Sigmoid colon (tissue), 6 donors: ENCODE measurements at regions not wholly inside any gene's neighbourhood (a gene's known extent, or its start where the extent isn't known, plus 50 kb on each side); places are given as distances from the start of the nearest gene placed in this dataset.

Experiments used
- DNase-seq: peaks from one replicate; pipeline ENCODE4 v3.0.0-alpha.2; 2019
- H3K27ac ChIP-seq, 4 donors: fragments of 200-600 bp; sonication (generic); one replicate each; pipeline ENCODE4 v1.5.1; 2016 to 2019; ENCODE audit warnings: mild to moderate bottlenecking in 1 of 4
- H3K27me3 ChIP-seq, 3 donors: fragments of 200-600 bp; sonication (generic); one replicate each; pipeline ENCODE4 v1.5.1; 2019; ENCODE audit warnings: mild to moderate bottlenecking in 1 of 3
- H3K36me3 ChIP-seq, 4 donors: fragments of 200-600 bp; sonication (generic); one replicate each; pipeline ENCODE4 v1.5.1; 2016 to 2019
- H3K4me1 ChIP-seq, 4 donors: fragments of 200-600 bp; sonication (generic); one replicate each; pipeline ENCODE4 v1.5.1; 2017 to 2019
- H3K4me3 ChIP-seq, 4 donors: fragments of 200-600 bp; sonication (generic); one replicate each; pipeline ENCODE4 v1.5.1; 2017 to 2019; ENCODE audit warnings: mild to moderate bottlenecking in 2 of 4, moderate library complexity in 1 of 4
- H3K9me3 ChIP-seq, 4 donors: fragments of 200-600 bp in 3 of 4; sonication (generic) in 3 of 4; one replicate each; pipeline versions ENCODE4 v1.5.1 to v1.6.1; 2013 to 2019
- CTCF ChIP-seq, 4 experiments: fragments of 450-650 bp in 3 of 4; fragments of 200-600 bp in 1 of 4; IDR thresholded peaks; one replicate each; pipeline ENCODE4 v1.5.1; 2016 to 2019; ENCODE audit warnings: antibody characterized with exemption in 4 of 4, mild to moderate bottlenecking in 3 of 4, moderate library complexity in 2 of 4
- EP300 ChIP-seq, 4 donors: sonication (generic); formaldehyde crosslinking; IDR thresholded peaks; one replicate each; pipeline ENCODE4 v1.6.1; 2017; ENCODE audit warnings: antibody characterized with exemption in 4 of 4
- POLR2A ChIP-seq, 2 donors: fragments of 450-650 bp; IDR thresholded peaks; one replicate each; pipeline ENCODE4 v1.6.1; 2016; ENCODE audit warnings: antibody characterized with exemption in 2 of 2, mild to moderate bottlenecking in 2 of 2, moderate library complexity in 2 of 2
- POLR2AphosphoS5 ChIP-seq, 4 donors: sonication (generic); formaldehyde crosslinking; IDR thresholded peaks; one replicate each; pipeline ENCODE4 v1.6.1; 2017; ENCODE audit warnings: antibody characterized with exemption in 4 of 4
- WGBS, 2 donors: extraction: QIAGEN DNeasy Blood & Tissue Kit; methylation state at CpG; one replicate each; pipeline ENCODE4 v1.1.7; 2013; 5-methylcytosine and 5-hydroxymethylcytosine counted together
- intact Hi-C: fragments of 100-400 bp; cut with DNase I; formaldehyde crosslinking; loops from one replicate; pipeline ENCODE4 v1.15.1; 2023
- donor health status: healthy with polysubstance abuse.
- donor health status: healthy.

GRCh38 chr3:61497463-61497862 is 63.9 kb upstream of the PTPRG start:
- H3K4me3 ChIP-seq = no peak overlapping the region
- 89% methylated on average over 2 of the region's 2 CpGs for WGBS, 2 donors
- no peak for DNase-seq
- H3K27ac ChIP-seq = no peak overlapping the region
- peaks cover 0 to 4% (median 0%) of the 10 kb centered on the region in 4 donors for H3K9me3 ChIP-seq
- H3K4me1 ChIP-seq = no peaks in the 10 kb centered on the region
- no peaks in the 10 kb centered on the region for H3K27me3 ChIP-seq
- intact Hi-C loops = no loop called here
- TF ChIP-seq POLR2AphosphoS5 (IDR thresholded peaks at IDR 0.05) = no peak
- H3K36me3 ChIP-seq = no peaks in the 10 kb centered on the region

GRCh38 chr3:61505197-61505596 is 56.2 kb upstream of the PTPRG start:
- WGBS, 2 donors = 89 to 91% methylated on average over 5 of the region's 5 CpGs
- no peak overlapping the region for H3K27ac ChIP-seq
- H3K36me3 ChIP-seq = no peaks in the 10 kb centered on the region
- intact Hi-C loops = no loop called here
- TF ChIP-seq POLR2A (IDR thresholded peaks at IDR 0.05) (no peak), CTCF (IDR thresholded peaks at IDR 0.05) (no peak), POLR2AphosphoS5 (IDR thresholded peaks at IDR 0.05) (no peak), EP300 (IDR thresholded peaks at IDR 0.05) (no peak)
- peaks cover 0 to 4% (median 0%) of the 10 kb centered on the region in 4 donors for H3K9me3 ChIP-seq
- H3K27me3 ChIP-seq = no peaks in the 10 kb centered on the region
- DNase-seq = no peak
- H3K4me1 ChIP-seq = no peaks in the 10 kb centered on the region
- no peak overlapping the region for H3K4me3 ChIP-seq

DNA sequence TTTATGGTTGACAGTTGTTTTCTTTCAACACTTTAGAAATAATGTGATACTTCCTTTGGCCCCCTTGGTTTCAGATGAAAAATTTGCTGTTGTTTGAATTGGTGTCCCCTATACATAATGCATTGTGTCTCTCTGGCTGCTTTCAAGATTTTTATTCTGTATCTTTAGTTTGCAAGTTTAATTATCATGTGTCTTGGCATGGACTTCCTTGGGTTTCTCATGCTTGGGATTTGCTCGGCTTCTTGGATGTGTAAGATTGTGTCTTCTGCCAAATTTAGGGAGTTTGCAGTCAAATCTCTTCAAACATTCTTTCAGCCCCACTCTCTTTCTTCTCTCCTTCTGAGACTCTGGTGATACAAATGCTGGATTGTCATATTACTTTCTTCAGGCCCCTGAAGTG is 53.4 kb upstream of the PTPRG start:
- Histone ChIP-seq H3K36me3 (no peaks in the 10 kb centered on the region), H3K4me1 (no peaks in the 10 kb centered on the region), H3K27ac (no peak overlapping the region), H3K4me3 (no peak overlapping the region), H3K9me3 (no peaks in the 10 kb centered on the region), H3K27me3 (no peaks in the 10 kb centered on the region)
- DNase-seq = no peak
- TF ChIP-seq POLR2A (IDR thresholded peaks at IDR 0.05) (no peak), CTCF (IDR thresholded peaks at IDR 0.05) (no peak), POLR2AphosphoS5 (IDR thresholded peaks at IDR 0.05) (no peak)
- intact Hi-C loops = no loop called here
- 89 to 90% methylated on average over 1 of the region's 1 CpG for WGBS, 2 donors
